ENCODE measurements at regions not wholly inside any gene's neighbourhood (a gene's known extent, or its start where the extent isn't known, plus 50 kb on each side); places are given as distances from the start of the nearest gene placed in this dataset.

- DNase-seq (no peak), ATAC-seq (no peak), FAIRE-seq (no peak)
- Histone ChIP-seq H3K27ac (no peak overlapping the region), H3K9me3 (no peaks in the 10 kb centered on the region), H3K27me3 (no peaks in the 10 kb centered on the region), H3K36me3 (no peaks in the 10 kb centered on the region), H3K4me3 (no peak overlapping the region), H3K4me1 (peaks cover 0 to 5% (median 3%) of the 10 kb centered on the region in 3 donors)
- intact Hi-C loops (cut with DNase I): no loop called here
- 49 to 66% methylated on average over 2 of the region's 2 CpGs for WGBS, 2 donors
- TF ChIP-seq CTCF (IDR thresholded peaks at IDR 0.05): no peak
Observed at GRCh38 chr2:34379586-34379985, 780.5 kb upstream of the FAM98A start.

DNA sequence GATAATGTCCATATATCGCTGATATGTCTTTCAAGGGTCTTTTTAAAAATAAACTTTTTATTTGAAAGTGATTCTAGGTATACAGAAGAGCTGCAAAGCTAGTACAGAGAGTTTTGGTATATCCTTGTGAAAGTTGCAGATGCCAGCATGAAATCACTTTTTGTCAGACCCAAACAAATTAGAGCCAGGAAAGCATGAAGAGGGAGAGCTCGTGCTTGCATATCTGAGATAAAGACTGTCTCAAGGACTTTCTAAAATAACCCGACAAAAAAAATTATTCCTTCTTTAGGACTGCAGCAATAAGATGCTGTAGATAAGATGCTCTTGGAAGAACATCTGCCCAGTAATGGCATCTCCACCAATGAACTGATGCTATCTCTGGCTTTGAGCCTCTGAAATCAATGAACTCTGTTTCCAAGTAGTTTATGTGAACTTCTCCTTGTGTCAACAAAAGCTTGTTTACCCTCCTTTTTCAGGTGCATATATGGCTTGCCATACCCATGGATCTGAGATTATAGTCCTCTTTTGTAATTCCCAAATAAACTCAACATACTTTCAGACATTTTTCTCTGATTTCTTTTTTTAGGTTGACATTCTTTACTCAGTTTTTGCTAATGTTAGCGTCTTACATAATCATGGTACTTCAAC lies 774.6 kb upstream of the FAM98A start:
- TF ChIP-seq CTCF (IDR thresholded peaks at IDR 0.05): no peak
- Histone ChIP-seq H3K9me3 (no peaks in the 10 kb centered on the region), H3K27ac (no peak overlapping the region), H3K4me1 (peaks cover 0 to 8% (median 0%) of the 10 kb centered on the region in 3 donors), H3K4me3 (no peak overlapping the region), H3K27me3 (no peaks in the 10 kb centered on the region), H3K36me3 (no peaks in the 10 kb centered on the region)
- FAIRE-seq (no peak), ATAC-seq (peak; percentile 60 to 95 (median 82)), DNase-seq (no peak)
- intact Hi-C loops (cut with DNase I): no loop called here
- 29 to 31% methylated on average over 4 of the region's 4 CpGs for WGBS, 2 donors

- no peak for FAIRE-seq
- no peak for TF ChIP-seq CTCF (IDR thresholded peaks at IDR 0.05)
Observed at GRCh38 chr2:34372967-34373366, 773.9 kb upstream of the FAM98A start.

DNA sequence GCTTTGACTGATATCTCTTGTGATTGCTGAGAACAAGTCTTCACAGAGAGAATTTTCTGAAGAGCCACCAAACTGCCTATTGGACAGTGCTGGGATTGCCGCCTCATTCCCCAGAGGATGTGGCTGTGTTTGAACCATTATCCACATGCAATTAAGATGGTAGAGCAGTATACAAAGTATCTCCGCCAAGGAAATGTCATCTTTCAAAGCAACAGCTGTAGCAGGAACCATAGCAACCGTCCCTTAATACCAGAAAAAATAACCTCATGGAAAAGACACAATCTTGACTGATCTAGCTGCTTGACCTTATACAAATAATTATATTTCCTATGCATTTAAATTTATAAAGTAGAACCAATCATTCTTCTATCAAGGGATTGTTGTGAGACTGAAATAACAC lies 772.6 kb upstream of the FAM98A start:
- H3K9me3 ChIP-seq: no peaks in the 10 kb centered on the region
- WGBS, 2 donors: 85 to 87% methylated on average over 3 of the region's 3 CpGs
- peaks cover 0 to 17% (median 3%) of the 10 kb centered on the region in 3 donors for H3K4me1 ChIP-seq
- FAIRE-seq (no peak), DNase-seq (no peak), ATAC-seq (no peak)
- TF ChIP-seq CTCF (IDR thresholded peaks at IDR 0.05): no peak
- no peak overlapping the region for H3K4me3 ChIP-seq
- intact Hi-C loops (cut with DNase I): no loop called here
- no peaks in the 10 kb centered on the region for H3K27me3 ChIP-seq
- H3K36me3 ChIP-seq: no peaks in the 10 kb centered on the region
- no peak overlapping the region for H3K27ac ChIP-seq

More at GRCh38 chr2:34372967-34373366, 773.9 kb upstream of the FAM98A start:
- WGBS, 2 donors: 82 to 92% methylated on average over 2 of the region's 2 CpGs
- Histone ChIP-seq H3K4me1 (peaks cover 0 to 8% (median 0%) of the 10 kb centered on the region in 3 donors), H3K36me3 (no peaks in the 10 kb centered on the region), H3K27me3 (no peaks in the 10 kb centered on the region), H3K27ac (no peak overlapping the region), H3K4me3 (no peak overlapping the region), H3K9me3 (no peaks in the 10 kb centered on the region)
- DNase-seq (no peak), ATAC-seq (no peak)
- intact Hi-C loops (cut with DNase I): no loop called here

DNA sequence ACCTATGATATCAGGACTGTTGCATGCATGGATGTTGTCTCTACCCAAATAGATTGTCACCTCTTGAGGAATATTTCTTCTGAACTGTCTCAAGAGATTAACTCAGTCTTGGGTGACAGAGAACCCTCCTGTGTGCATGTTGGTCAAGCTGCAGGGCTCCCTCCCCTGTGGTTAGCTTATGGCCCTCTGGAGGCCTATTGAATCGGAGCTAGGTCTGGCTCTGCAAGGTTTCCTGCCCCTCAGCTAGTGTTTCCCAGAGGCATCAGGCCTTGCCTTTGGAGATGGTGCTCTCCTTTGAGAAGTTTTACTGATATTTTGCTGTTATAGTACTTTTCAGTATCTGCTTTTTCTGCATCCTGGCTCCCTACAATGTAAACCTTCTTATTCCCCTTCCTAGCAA lies 769.2 kb upstream of the FAM98A start:
- Histone ChIP-seq H3K4me1 (peaks cover 11 to 17% (median 16%) of the 10 kb centered on the region in 3 donors), H3K27me3 (no peaks in the 10 kb centered on the region), H3K36me3 (no peaks in the 10 kb centered on the region), H3K4me3 (no peak overlapping the region), H3K27ac (no peak overlapping the region), H3K9me3 (no peaks in the 10 kb centered on the region)
- no peak for FAIRE-seq
- WGBS, 2 donors: 79 to 86% methylated on average over 1 of the region's 1 CpG
- intact Hi-C loops (cut with DNase I): no loop called here
- ATAC-seq: no peak
- DNase-seq: no peak
- TF ChIP-seq CTCF (IDR thresholded peaks at IDR 0.05): no peak
